Activated naive CD4-positive, alpha-beta T cell treated with anti-CD3 and anti-CD28 coated beads, Interleukin-2, amount 50 U/mL, for 16 hours (primary cell): ENCODE measurements at regions not wholly inside any gene's neighbourhood (a gene's known extent, or its start where the extent isn't known, plus 50 kb on each side); places are given as distances from the start of the nearest gene placed in this dataset.

Source experiments
- DNase-seq: peaks from one replicate; pipeline ENCODE4 v3.0.0-alpha.2; 2020

DNA sequence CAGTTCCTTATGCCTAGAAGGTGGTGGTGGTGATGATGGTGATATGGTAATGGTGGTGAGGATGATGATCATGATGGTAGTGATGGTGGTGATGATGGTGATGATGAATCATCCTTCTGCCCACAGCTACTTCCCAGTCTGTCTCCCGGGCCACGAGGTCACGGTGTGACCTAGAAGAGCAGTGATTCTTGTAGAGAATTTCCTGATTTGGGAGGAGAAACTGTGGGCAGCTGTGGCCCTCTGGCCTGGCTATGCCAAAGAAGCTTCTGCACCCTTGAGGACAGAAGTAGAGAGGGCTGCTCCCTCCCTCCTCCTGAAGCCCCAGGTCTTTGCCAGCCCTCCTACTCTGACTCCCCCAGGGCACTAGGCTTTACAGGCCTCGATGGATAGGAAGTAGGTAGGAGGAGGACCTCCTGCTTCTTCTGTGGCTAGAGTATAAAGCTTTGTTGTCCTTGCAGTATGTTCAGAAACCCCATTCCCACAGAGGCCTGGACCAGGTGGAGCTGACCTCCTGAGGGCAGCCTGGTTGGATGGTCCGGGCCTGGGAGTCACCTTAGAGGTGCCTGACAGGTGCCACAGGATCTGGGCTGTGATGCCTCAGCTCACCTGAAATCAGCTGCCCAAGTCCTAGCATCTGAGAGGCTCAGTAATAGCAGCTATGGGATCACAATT is 57.9 kb upstream of the EPAS1 start:
- DNase-seq = no peak

DNA sequence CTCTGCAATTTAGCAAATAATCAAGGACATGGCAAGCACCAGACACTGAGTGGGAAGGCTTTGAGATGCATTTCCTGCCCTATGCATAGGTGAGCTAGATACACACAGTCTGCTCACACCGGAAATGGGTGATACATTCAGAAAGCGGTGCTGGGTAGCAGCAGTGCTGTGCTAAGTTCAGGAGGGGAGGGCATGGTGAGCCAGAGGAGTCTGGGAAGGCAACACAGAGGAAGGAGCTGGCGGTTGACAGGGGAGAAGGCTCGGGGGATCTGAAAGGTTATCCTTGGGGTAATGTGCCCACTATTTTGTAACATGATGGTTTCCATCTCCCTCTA is 57.4 kb upstream of the EPAS1 start:
- peak; percentile 56 for DNase-seq

DNA sequence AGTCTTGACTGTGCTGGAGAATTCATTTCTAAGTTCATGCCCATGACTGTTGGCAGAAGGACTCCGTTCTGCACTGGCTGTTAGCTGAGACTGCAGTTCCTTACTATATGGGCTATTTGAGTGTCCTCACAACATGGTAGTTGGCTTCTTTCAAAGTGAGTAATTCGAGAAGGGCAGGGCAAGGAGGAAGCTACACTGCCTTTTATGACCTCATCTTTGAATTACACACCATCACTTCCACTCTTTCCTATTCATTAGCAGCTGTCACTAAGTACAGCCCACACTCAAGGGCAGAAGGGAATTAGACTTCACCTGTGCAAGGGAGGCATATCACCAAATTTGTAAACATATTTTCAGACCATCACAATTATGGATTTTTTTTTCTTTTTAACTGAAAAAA is 55.9 kb upstream of the EPAS1 start:
- DNase-seq = no peak

DNA sequence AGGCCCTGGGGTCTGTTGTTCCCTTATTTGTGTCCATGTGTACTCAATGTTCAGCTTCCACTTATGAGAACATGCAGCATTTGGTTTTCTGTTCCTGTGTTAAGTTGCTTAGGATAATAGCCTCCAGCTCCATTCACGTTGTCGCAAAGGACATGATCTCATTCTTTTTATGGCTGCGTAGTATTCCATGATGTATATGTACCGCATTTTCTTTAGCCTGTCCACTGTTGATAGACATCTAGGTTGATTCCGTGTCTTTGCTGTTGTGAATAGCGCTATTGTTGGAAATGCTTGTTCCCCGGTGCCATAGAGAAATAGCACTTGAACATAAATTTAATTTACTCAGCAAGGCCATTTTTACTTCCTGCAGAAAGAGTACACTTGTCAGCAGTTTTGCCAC is 51.3 kb upstream of the EPAS1 start:
- no peak for DNase-seq

DNA sequence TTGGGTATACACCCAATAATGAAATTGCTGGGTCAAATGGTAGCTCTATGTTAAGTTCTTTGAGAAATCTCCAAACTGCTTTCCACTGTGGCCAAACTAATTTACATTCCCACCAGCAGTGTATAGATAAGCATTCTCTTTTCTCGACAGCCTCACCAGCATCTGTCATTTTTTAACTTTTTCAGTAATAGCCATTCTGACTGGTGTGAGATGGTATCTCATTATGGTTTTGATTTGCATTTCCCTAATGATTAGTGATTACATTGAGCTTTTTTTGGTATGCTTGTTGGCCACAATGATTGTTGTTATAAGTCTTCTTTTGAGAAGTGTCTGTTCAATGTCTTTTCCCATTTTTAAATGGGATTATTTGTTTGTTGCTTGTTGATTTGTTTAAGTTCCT is 50.4 kb upstream of the EPAS1 start:
- DNase-seq = no peak
